ENCODE measurements at regions not wholly inside any gene's neighbourhood (a gene's known extent, or its start where the extent isn't known, plus 50 kb on each side); places are given as distances from the start of the nearest gene placed in this dataset.
"Not testable (repeated sequence)": the region's sequence is repeated elsewhere in the genome, so short reads cannot be mapped to it uniquely, and the experiment has no call there.

- Histone ChIP-seq H3K4me1 (no peaks in the 10 kb centered on the region), H3K27ac (no peak overlapping the region), H3K9me3 (no peaks in the 10 kb centered on the region), H3K27me3 (no peaks in the 10 kb centered on the region), H3K36me3 (no peaks in the 10 kb centered on the region), H3K4me3 (no peak overlapping the region)
- DNase-seq (ENCODE audit: extremely low spot score in 2 of 2) = no peak
- TF ChIP-seq CTCF (IDR thresholded peaks at IDR 0.05) (no peak), POLR2AphosphoS5 (IDR thresholded peaks at IDR 0.05; ENCODE audit: insufficient read depth in 1 of 2, low read depth in 1 of 2) (no peak), POLR2A (IDR thresholded peaks at IDR 0.05) (no peak)
- intact Hi-C loops (cut with DNase I) = loop anchor here (1.0 kb wide), 1 partner anchor 31 kb away; no protein-coding TSS in a partner anchor
Observed at GRCh38 chr7:113279256-113279655, 160.9 kb upstream of the SMIM30 start.

GRCh38 chr7:113270790-113271189, 152.4 kb upstream of the SMIM30 start:
- Histone ChIP-seq H3K4me3 (no peak overlapping the region), H3K4me1 (no peaks in the 10 kb centered on the region), H3K36me3 (no peaks in the 10 kb centered on the region), H3K27me3 (no peaks in the 10 kb centered on the region), H3K27ac (no peak overlapping the region), H3K9me3 (no peaks in the 10 kb centered on the region)
- intact Hi-C loops (cut with DNase I) = no loop called here
- TF ChIP-seq POLR2AphosphoS5 (IDR thresholded peaks at IDR 0.05; ENCODE audit: insufficient read depth in 1 of 2, low read depth in 1 of 2) (no peak), POLR2A (IDR thresholded peaks at IDR 0.05) (no peak), CTCF (IDR thresholded peaks at IDR 0.05) (no peak)
- no peak for DNase-seq (ENCODE audit: extremely low spot score in 2 of 2)

GRCh38 chr7:113269592-113269991, 151.2 kb upstream of the SMIM30 start:
- H3K27me3 ChIP-seq; DNase-seq (ENCODE audit: extremely low spot score in 2 of 2); H3K36me3 ChIP-seq; H3K9me3 ChIP-seq; H3K4me3 ChIP-seq; H3K27ac ChIP-seq; H3K4me1 ChIP-seq; intact Hi-C loops (cut with DNase I): not testable (repeated sequence)

GRCh38 chr7:113268757-113269156, 150.4 kb upstream of the SMIM30 start:
- no peaks in the 10 kb centered on the region for H3K36me3 ChIP-seq
- H3K4me3 ChIP-seq = no peak overlapping the region
- TF ChIP-seq POLR2AphosphoS5 (IDR thresholded peaks at IDR 0.05; ENCODE audit: insufficient read depth in 1 of 2, low read depth in 1 of 2) (no peak), POLR2A (IDR thresholded peaks at IDR 0.05) (no peak), CTCF (IDR thresholded peaks at IDR 0.05) (no peak)
- no peak overlapping the region for H3K27ac ChIP-seq
- DNase-seq (ENCODE audit: extremely low spot score in 2 of 2) = no peak
- H3K27me3 ChIP-seq = no peaks in the 10 kb centered on the region
- no peaks in the 10 kb centered on the region for H3K9me3 ChIP-seq
- intact Hi-C loops (cut with DNase I) = no loop called here
- no peaks in the 10 kb centered on the region for H3K4me1 ChIP-seq

GRCh38 chr7:113267885-113268284, 149.5 kb upstream of the SMIM30 start:
- no peaks in the 10 kb centered on the region for H3K36me3 ChIP-seq
- intact Hi-C loops (cut with DNase I) = no loop called here
- no peak overlapping the region for H3K27ac ChIP-seq

More at GRCh38 chr7:113267885-113268284, 149.5 kb upstream of the SMIM30 start:
- TF ChIP-seq POLR2A (IDR thresholded peaks at IDR 0.05) = no peak
- no peak for TF ChIP-seq POLR2AphosphoS5 (IDR thresholded peaks at IDR 0.05; ENCODE audit: insufficient read depth in 1 of 2, low read depth in 1 of 2)
- TF ChIP-seq CTCF (IDR thresholded peaks at IDR 0.05) = no peak
- H3K4me1 ChIP-seq = no peaks in the 10 kb centered on the region
- H3K9me3 ChIP-seq = no peaks in the 10 kb centered on the region
- no peak overlapping the region for H3K4me3 ChIP-seq
- H3K27me3 ChIP-seq = no peaks in the 10 kb centered on the region
- no peak for DNase-seq (ENCODE audit: extremely low spot score in 2 of 2)
